Aorta (tissue), 5 donors: ENCODE measurements at regions not wholly inside any gene's neighbourhood (a gene's known extent, or its start where the extent isn't known, plus 50 kb on each side); places are given as distances from the start of the nearest gene placed in this dataset.

Experiments used
- ATAC-seq: fragments of 200-7000 bp; cut with Tn5 transposase; one replicate; pipeline ENCODE4 v1.9.1; 2022; ENCODE audit warnings: moderate library complexity; ENCODE audit not compliant: low FRiP score
- DNase-seq, 2 donors: peaks; one replicate each; pipeline ENCODE4 v3.0.0-alpha.2; 2020
- H3K27ac ChIP-seq, 2 donors: one replicate each; pipeline ENCODE4 v1.5.1; 2013; ENCODE audit warnings: low read length in 2 of 2, mild to moderate bottlenecking in 2 of 2, moderate library complexity in 2 of 2, control low read depth in 1 of 2, inconsistent platforms in 1 of 2, low read depth in 1 of 2
- H3K27me3 ChIP-seq, 2 donors: one replicate each; pipeline ENCODE4 v1.6.1; 2013; ENCODE audit warnings: control low read depth in 1 of 2, low read length in 1 of 2, mild to moderate bottlenecking in 1 of 2, moderate library complexity in 1 of 2; ENCODE audit not compliant: insufficient read depth in 2 of 2, control insufficient read depth in 1 of 2
- H3K36me3 ChIP-seq, 2 donors: one replicate each; pipeline ENCODE4 v1.6.1; 2013; ENCODE audit warnings: control low read depth in 1 of 2, low read length in 1 of 2, mild to moderate bottlenecking in 1 of 2; ENCODE audit not compliant: insufficient read depth in 2 of 2, control insufficient read depth in 1 of 2
- H3K4me1 ChIP-seq, 2 donors: one replicate each; pipeline ENCODE4 v1.6.1; 2013; ENCODE audit warnings: low read length in 2 of 2, control low read depth in 1 of 2, mild to moderate bottlenecking in 1 of 2, moderate library complexity in 1 of 2; ENCODE audit not compliant: insufficient read depth in 2 of 2, control insufficient read depth in 1 of 2
- H3K4me3 ChIP-seq, 2 donors: one replicate each; pipeline ENCODE4 v1.5.1; 2013; ENCODE audit warnings: low read length in 2 of 2, control low read depth in 1 of 2, mild to moderate bottlenecking in 1 of 2
- H3K9me3 ChIP-seq: one replicate; pipeline ENCODE4 v1.6.1; 2013; ENCODE audit warnings: mild to moderate bottlenecking, low read length; ENCODE audit not compliant: control insufficient read depth
- WGBS, 2 donors: extraction: QIAGEN DNeasy Blood & Tissue Kit; methylation state at CpG; one replicate each; pipeline ENCODE4 v1.1.7; 2013; 5-methylcytosine and 5-hydroxymethylcytosine counted together
- intact Hi-C, 2 donors: fragments of 100-400 bp; cut with DNase I; formaldehyde crosslinking; loops; one replicate each; pipeline versions ENCODE4 v1.14.2 to v1.15.0; 2022
- donor health status: healthy with polysubstance abuse.
- donor health status: Bipolar disorder and iron deficiency.
- donor health status: DM: no; HTN: no; CAD: no.
- donor health status: DM: no; HTN: no; CAD: no.
- donor health status: DM: yes; HTN: yes; CAD: no.

DNA sequence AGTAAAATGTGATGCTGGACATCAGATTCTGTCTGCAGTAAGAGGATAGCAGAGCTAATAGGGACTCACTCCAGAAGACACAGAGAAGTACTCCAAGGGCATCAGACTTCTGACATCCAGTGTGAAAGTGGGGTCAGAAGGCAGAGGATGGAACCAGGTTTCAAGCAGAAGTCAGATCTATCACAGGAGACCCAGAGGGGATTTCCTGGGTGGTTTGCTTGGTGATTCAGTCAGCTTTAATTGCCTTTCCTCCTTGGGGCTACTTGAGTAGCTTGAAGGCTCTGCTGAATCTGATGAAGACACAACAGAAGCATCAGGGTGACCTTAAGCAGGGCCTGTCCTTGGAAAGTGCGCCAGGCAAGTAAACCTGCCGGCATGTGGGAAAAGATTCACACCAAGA is 300.6 kb downstream of the COG6 start:
- H3K27ac ChIP-seq = no peak overlapping the region
- WGBS, 2 donors = 91 to 95% methylated on average over 2 of the region's 2 CpGs
- no peaks in the 10 kb centered on the region for H3K9me3 ChIP-seq
- intact Hi-C loops = no loop called here
- DNase-seq (no peak), ATAC-seq (no peak)
- no peaks in the 10 kb centered on the region for H3K4me1 ChIP-seq
- H3K4me3 ChIP-seq = no peak overlapping the region
- no peaks in the 10 kb centered on the region for H3K36me3 ChIP-seq
- H3K27me3 ChIP-seq = no peaks in the 10 kb centered on the region

DNA sequence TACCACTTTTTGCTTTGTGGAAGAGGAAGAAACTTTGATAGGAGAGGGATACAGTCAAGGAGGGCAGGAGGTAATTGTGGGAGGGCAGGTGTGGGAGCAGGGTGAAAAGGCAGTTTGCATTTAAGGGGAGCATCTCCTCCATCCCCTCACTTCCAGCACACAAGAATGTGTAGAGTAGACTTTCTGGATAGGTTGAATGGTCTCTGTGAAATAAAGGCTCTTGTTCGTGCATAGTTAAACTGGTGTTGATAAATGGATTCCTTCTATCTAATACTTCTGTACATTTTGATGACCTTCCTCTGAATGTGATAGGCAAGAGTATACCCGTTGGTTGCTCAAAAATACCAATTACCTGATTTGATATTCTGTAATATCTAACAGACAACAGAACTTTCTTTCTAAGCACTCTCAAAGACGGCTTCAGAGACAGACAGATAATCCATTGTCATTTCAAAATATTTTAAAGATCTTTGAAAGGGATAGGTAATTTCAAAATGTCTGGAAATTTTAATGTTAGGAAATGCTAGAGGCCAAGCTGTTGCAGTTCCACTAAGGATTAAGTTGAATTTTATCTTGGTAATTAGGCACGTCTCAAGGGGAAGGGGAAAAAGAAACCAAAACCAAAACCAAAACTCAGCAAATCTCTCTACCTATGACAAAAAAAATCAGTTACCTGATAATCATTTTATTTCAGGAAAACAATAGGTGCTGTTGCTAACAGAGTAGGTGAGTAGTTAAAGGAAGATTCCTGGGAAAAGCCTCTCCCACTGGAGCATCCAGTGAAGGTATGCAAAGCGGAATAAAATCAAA is 302.6 kb downstream of the COG6 start:
- no peak for ATAC-seq
- H3K27ac ChIP-seq = no peak overlapping the region
- no peaks in the 10 kb centered on the region for H3K9me3 ChIP-seq
- intact Hi-C loops = no loop called here
- H3K4me1 ChIP-seq = no peaks in the 10 kb centered on the region
- H3K27me3 ChIP-seq = no peaks in the 10 kb centered on the region
- 82 to 83% methylated on average over 5 of the region's 5 CpGs for WGBS, 2 donors
- H3K36me3 ChIP-seq = no peaks in the 10 kb centered on the region
- no peak for DNase-seq
- H3K4me3 ChIP-seq = no peak overlapping the region

DNA sequence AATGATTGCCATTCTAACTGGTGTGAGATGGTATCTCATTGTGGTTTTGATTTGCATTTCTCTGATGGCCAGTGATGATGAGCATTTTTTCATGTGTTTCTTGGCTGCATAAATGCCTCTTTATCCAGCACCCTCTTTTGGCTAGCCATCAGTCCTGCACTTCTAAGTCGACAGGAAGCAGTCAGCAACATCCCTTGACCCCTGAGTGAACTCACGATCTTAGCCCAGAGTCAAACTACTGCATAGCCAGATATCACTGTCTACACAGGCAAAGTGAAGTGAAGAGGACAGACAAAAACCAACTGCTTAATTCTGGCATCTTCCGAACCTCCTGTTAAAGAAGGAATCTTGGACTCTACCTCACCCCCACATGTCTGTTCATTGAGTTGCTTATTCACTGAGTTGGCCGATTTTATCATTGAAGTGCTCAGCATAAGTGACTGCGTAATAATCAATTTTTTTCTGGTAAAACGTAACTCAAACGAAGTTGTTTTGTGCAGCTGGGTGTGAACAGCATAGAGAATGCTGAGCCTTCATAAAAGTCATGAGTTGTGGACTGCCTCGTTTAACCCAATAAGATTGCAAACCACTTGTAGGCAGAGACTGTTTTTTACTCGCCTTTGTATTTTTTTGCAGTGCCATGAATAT is 304.2 kb downstream of the COG6 start:
- Histone ChIP-seq H3K27ac (no peak overlapping the region), H3K4me3 (no peak overlapping the region), H3K36me3 (no peaks in the 10 kb centered on the region), H3K9me3 (no peaks in the 10 kb centered on the region), H3K27me3 (no peaks in the 10 kb centered on the region), H3K4me1 (no peaks in the 10 kb centered on the region)
- intact Hi-C loops = no loop called here
- DNase-seq (no peak), ATAC-seq (no peak)
- WGBS, 2 donors = 68 to 70% methylated on average over 9 of the region's 9 CpGs

DNA sequence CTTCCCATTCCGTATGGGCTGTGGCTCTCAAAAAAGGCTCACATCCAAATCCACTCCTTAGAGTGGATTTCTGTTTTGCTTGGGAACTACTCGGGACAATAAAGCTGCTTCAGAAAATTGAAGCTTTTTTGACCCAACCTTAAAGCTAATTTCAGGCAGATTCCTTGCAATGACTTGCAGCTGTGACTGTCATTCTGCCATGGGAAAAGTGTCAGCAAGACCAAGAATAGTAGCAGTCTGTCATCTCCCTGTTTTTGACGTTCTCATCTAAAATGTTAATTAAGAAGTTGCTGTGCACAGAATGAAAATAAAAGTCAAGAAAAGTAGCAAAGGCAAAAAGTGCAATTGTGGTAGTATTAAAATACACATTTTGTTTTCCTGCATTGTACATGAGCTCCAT is 304.7 kb downstream of the COG6 start:
- H3K27me3 ChIP-seq = no peaks in the 10 kb centered on the region
- WGBS, 2 donors = 25 to 31% methylated on average over 3 of the region's 3 CpGs
- H3K36me3 ChIP-seq = no peaks in the 10 kb centered on the region
- DNase-seq (no peak), ATAC-seq (no peak)
- H3K27ac ChIP-seq = no peak overlapping the region
- intact Hi-C loops = no loop called here
- H3K9me3 ChIP-seq = no peaks in the 10 kb centered on the region
- no peak overlapping the region for H3K4me3 ChIP-seq
- H3K4me1 ChIP-seq = no peaks in the 10 kb centered on the region

DNA sequence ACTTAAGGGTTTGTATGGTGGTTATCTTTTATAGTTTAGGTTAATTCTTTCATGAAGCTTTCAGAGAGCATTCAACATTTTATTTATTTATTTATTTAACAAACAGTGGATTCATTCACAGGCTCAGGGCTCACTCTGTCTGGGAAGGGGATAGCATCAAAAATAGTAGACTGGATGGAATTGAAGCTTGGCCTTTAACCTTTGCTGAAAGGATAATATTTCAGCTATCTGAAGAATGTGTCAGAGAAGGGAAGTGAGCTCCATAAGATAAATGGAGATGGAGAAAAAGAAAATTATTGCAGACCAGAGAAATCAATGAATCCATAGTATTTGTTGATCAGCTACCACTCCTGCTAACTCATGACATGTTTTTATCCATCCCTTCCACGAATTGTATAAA is 305.6 kb downstream of the COG6 start:
- no peaks in the 10 kb centered on the region for H3K4me1 ChIP-seq
- H3K4me3 ChIP-seq = no peak overlapping the region
- no peak for ATAC-seq
- intact Hi-C loops = no loop called here
- no peaks in the 10 kb centered on the region for H3K27me3 ChIP-seq
- no peak for DNase-seq
- no peaks in the 10 kb centered on the region for H3K36me3 ChIP-seq
- H3K27ac ChIP-seq = no peak overlapping the region
- 53 to 59% methylated on average over 1 of the region's 1 CpG for WGBS, 2 donors
- no peaks in the 10 kb centered on the region for H3K9me3 ChIP-seq

DNA sequence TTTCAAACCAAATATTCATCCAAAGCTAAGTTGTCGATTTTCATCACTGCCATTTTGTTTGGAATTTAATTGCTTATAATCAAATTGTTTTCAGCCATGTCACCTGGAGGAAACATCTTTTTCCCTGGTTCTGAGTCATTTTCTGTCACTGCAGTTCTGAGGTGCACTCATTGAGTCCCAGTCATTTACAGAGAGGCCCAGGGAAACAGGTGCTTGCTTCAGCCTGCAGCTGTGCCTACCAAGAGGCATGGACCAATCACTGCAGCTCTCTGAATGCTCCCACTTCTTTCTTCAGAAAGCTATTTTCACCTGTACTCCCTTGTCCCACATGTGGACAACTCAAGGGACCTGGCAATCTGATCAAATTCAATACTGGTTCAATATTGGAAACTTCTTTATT is 308.1 kb downstream of the COG6 start:
- WGBS, 2 donors = 88 to 95% methylated on average over 1 of the region's 1 CpG
- DNase-seq (no peak), ATAC-seq (no peak)
- H3K27ac ChIP-seq = no peak overlapping the region
- H3K9me3 ChIP-seq = peaks cover 2% of the 10 kb centered on the region
- no peaks in the 10 kb centered on the region for H3K27me3 ChIP-seq
- no peaks in the 10 kb centered on the region for H3K4me1 ChIP-seq
- H3K4me3 ChIP-seq = no peak overlapping the region
- H3K36me3 ChIP-seq = no peaks in the 10 kb centered on the region
- intact Hi-C loops = no loop called here

DNA sequence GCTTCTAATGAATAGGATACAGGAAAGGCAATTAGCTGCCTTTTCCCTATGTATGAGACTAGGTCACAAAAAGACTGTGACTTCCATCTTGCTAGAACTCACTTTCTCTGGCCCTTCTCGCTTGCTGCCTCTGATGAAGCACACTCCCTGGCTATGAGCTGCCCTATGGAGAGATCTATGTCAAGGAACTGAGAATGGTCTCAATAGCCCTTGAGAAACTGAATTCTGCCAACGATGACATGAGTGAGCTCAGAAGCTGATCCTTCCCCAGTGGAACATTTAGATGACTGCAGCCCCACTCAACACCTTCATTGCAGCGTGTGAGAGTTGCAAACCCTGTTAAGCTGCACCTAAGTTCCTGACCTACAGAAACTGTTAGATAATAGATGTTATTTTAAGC is 309.8 kb downstream of the COG6 start:
- WGBS, 2 donors = 80 to 85% methylated on average over 3 of the region's 3 CpGs
- no peaks in the 10 kb centered on the region for H3K27me3 ChIP-seq
- H3K36me3 ChIP-seq = no peaks in the 10 kb centered on the region
- H3K9me3 ChIP-seq = peaks cover 2% of the 10 kb centered on the region
- ATAC-seq = no peak
- no peak overlapping the region for H3K27ac ChIP-seq
- intact Hi-C loops = no loop called here
- no peak overlapping the region for H3K4me3 ChIP-seq
- DNase-seq = no peak
- H3K4me1 ChIP-seq = no peaks in the 10 kb centered on the region

DNA sequence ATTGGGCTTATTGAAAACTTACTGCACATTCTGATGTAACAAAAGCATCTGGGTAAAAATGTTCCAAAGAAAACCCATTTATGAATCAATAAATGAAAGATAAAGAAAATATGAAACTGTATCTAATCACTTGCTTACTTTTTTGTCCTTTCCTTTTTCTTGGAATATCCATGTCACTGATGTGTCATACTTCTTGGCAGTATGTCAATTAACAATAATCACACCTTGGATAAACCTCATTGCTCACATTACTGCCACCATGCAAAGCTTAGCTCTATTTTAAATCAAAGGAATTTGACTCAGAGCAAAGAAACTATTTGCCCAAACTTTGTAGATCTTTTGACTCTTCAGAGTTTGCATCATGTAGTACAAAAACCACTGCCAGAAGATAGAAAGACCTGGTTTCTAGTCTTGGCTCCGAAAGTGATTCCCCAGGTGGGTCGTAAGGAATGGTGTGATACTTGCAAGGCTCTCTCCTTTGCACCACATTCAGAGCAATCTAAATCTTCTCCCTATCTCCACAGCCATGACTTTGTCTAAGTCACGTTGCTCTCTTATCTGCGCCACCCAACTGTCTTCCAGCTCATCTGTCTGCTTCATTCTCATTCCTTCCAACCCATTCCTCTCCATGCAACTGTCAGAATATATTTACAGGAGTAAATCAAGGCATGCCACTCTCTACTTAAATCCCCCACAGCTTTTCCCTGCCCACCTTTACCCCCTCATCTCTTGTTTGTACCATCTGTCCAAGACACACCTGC is 311.9 kb downstream of the COG6 start:
- Histone ChIP-seq H3K27me3 (no peaks in the 10 kb centered on the region), H3K36me3 (no peaks in the 10 kb centered on the region), H3K9me3 (peaks cover 2% of the 10 kb centered on the region), H3K4me3 (no peak overlapping the region), H3K4me1 (no peaks in the 10 kb centered on the region), H3K27ac (no peak overlapping the region)
- intact Hi-C loops = no loop called here
- no peak for DNase-seq
- ATAC-seq = no peak
- WGBS, 2 donors = 88 to 90% methylated on average over 4 of the region's 4 CpGs
